HUES6 (cell line): ENCODE measurements at regions not wholly inside any gene's neighbourhood (a gene's known extent, or its start where the extent isn't known, plus 50 kb on each side); places are given as distances from the start of the nearest gene placed in this dataset.
"Not testable (repeated sequence)": the region's sequence is repeated elsewhere in the genome, so short reads cannot be mapped to it uniquely, and the experiment has no call there.

ENCODE experiments used
- H3K27ac ChIP-seq: 2 replicates; pipeline ENCODE4 v1.7.0; 2013; ENCODE audit warnings: low read depth, mild to moderate bottlenecking, low read length, inconsistent platforms
- H3K27me3 ChIP-seq: 2 replicates; pipeline ENCODE4 v1.6.1; 2013; ENCODE audit warnings: low read length; ENCODE audit not compliant: control insufficient read depth, insufficient read depth
- H3K36me3 ChIP-seq: 2 replicates; pipeline ENCODE4 v1.6.1; 2013; ENCODE audit warnings: low read length; ENCODE audit not compliant: control insufficient read depth, insufficient read depth
- H3K4me1 ChIP-seq: 2 replicates; pipeline ENCODE4 v1.6.1; 2013; ENCODE audit warnings: low read length; ENCODE audit not compliant: control insufficient read depth, insufficient read depth
- H3K4me3 ChIP-seq: 2 replicates; pipeline ENCODE4 v1.5.1; 2013; ENCODE audit warnings: low read depth, low read length
- H3K9ac ChIP-seq: one replicate; pipeline ENCODE4 v1.6.1; 2013; ENCODE audit warnings: mild to moderate bottlenecking, low read length
- H3K9me3 ChIP-seq: 2 replicates; pipeline ENCODE4 v1.6.1; 2013; ENCODE audit warnings: low read depth, low read length; ENCODE audit not compliant: control insufficient read depth, insufficient read depth

DNA sequence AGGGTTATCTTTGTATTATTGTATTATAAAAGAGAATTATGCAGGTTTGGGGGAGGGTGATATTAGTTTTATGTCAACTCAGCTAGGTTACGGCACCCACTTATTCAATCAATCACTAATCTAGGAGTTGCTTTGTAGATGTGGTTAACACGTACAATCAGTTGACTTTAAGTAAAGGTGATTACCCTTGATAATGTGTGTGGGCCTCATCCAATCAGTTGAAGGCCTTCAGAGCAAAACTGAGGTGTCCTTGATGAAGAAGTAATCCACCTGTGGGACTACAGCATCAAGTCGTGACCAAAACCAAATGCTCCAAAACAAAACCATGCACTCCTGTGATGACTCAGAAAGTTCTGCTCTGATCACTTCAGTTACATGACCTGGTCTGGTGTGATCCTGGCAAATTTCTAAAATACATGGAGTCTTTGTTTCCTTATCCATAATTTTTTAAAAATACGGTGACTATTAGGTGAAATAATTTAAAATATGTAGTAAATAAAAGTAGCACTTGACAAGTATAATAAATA, 114.1 kb downstream of the IYD start:
- H3K4me1 ChIP-seq, result peaks cover 10% of the 10 kb centered on the region
- no peak overlapping the region for H3K4me3 ChIP-seq
- H3K27ac ChIP-seq, result no peak overlapping the region
- H3K9ac ChIP-seq, result no peak overlapping the region
- no peaks in the 10 kb centered on the region for H3K27me3 ChIP-seq
- H3K36me3 ChIP-seq, result no peaks in the 10 kb centered on the region
- H3K9me3 ChIP-seq, result peaks cover 4% of the 10 kb centered on the region

DNA sequence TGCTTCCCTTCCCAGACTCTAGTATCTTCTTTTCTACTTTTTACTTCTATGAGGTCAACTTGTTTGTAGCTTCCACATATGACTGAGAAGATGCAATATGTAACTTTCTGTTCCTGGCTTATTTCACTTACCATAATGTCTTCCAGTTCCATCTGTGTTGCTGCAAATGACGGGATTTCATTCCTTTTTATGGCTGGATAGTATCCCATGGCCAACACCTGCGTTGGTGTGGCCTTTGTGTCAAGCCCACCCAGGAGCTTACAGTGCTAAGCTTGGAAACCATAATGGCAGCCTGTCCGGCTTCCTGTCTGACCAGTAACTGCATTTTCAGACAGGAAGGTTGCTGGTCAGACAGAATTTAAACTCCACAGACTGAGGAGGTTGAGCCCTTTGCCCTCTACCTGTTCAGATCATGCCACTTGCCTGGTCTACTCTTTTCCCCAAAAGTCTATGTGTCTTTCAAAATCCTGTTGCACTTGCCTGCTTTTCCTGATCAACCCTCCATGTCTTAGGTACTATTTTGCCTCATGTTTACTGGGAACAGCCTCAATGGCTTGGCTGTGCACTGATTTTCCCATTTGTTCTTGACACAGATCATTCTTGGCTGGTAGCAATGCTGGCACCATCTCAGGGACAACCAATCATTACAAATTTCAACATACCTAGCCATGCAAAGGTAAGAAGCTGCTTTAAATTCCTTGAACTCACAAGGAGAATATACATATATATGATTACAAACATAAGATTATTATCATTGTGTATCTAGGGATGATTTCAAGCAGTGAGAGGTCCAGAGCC, 114.3 kb upstream of the PLEKHG1 start:
- H3K36me3 ChIP-seq, result no peaks in the 10 kb centered on the region
- H3K27ac ChIP-seq, result no peak overlapping the region
- H3K9ac ChIP-seq, result no peak overlapping the region
- H3K4me1 ChIP-seq, result peaks cover 2% of the 10 kb centered on the region; the same call in 1 of the 2 replicates
- H3K4me3 ChIP-seq, result no peak overlapping the region
- peaks cover 4% of the 10 kb centered on the region for H3K9me3 ChIP-seq
- no peaks in the 10 kb centered on the region for H3K27me3 ChIP-seq

DNA sequence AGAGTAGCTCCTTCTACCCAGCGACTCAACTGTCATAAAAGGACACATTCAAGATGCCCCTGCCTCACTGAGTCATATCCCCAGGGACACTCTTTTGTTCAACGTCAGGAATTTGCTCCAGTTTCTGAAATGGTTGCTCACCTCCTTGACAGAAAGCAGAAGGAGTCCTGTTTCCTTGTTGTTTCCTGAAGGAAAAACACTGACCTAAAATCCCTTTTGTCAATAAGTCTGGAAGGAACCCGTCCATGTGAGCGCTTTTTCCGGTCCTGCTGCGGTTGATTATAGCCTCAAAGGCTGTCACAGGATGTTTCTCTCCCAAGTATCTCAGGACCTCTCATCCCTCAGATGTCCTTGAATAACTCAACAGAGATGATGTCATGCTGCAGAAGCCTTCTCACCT, 113.6 kb upstream of the PLEKHG1 start:
- Histone ChIP-seq H3K9me3 (peaks cover 4% of the 10 kb centered on the region), H3K4me3 (no peak overlapping the region), H3K36me3 (no peaks in the 10 kb centered on the region), H3K4me1 (peaks cover 5% of the 10 kb centered on the region; the same call in 1 of the 2 replicates), H3K27ac (no peak overlapping the region), H3K9ac (no peak overlapping the region), H3K27me3 (no peaks in the 10 kb centered on the region)

DNA sequence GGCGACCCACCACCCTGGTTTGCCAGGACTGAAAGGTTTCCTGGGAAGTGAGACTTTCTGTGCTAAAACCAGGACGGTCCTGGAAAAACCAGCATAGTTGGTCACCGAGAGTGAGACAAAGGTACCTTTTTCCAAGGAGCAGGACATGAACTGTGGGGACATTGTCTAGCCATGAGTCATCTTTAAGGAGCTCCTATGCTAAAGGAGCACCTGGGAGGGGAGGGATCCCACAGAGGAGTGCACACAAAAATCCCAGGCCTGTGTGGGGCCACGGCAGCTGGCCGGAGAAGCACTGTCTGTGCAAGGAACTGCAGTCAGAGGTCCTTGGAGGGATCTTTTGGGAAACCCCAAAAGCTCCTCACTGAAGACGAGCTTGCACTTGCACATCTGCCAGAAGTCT, 109.1 kb upstream of the PLEKHG1 start:
- Histone ChIP-seq H3K27ac (no peak overlapping the region), H3K27me3 (no peaks in the 10 kb centered on the region), H3K36me3 (no peaks in the 10 kb centered on the region), H3K9me3 (peaks cover 11% of the 10 kb centered on the region), H3K9ac (no peak overlapping the region), H3K4me1 (peaks cover 5% of the 10 kb centered on the region; the same call in 1 of the 2 replicates), H3K4me3 (no peak overlapping the region)

DNA sequence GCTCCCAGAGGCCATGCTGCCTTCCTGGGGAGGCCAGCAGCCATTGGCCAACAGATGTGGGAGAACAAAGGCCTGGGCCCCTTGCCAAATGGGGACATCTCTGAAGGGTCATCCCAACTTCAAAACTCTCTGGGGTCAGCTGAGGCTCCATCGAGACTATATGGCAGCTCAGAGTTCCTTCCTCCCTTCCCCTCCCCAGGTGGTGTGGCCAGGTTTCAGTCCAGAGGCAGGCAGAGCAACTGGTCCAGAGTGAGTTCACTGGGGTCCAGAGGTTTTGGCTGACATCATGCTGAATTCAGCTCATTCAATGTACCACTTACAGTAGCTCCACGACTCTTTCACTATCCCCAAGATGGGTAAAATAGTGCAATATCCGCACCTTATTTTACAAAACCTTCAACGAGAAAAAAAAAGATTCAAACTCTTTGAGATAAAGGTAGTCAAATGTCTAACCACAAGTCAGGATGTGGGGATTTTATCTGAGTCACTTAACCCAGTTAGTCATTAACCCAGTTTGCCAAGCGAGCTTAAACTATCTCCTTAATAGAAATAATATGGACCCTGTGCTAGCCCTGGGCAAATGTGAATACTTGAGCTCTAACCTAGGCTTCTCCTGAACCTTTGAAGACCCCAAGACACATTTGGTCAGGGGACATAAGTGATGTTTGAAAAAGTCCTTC, 108.4 kb upstream of the PLEKHG1 start:
- Histone ChIP-seq H3K4me3 (no peak overlapping the region), H3K9me3 (peaks cover 11% of the 10 kb centered on the region), H3K27me3 (no peaks in the 10 kb centered on the region), H3K36me3 (no peaks in the 10 kb centered on the region), H3K27ac (no peak overlapping the region), H3K4me1 (peaks cover 5% of the 10 kb centered on the region; the same call in 1 of the 2 replicates), H3K9ac (no peak overlapping the region)

DNA sequence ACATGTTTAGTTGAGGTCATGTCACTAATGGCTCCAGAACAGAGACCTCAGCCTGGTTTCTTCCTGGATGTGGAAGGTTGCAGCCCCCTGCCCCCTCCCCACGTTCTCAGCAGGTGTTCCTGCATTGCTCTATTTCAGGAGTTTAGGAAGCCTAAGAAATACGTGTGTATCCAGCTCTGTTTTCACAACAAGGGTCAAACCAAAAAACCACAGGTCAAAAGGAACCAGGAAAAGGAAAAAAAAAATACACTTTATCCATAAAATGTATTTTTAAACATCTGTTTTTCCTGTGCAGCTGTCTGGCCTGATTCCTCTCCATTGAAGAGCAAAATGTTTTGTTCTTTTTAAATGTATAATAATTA, 107.9 kb upstream of the PLEKHG1 start:
- Histone ChIP-seq H3K9ac (no peak overlapping the region), H3K27ac (no peak overlapping the region), H3K9me3 (peaks cover 11% of the 10 kb centered on the region), H3K4me3 (no peak overlapping the region), H3K36me3 (no peaks in the 10 kb centered on the region), H3K27me3 (no peaks in the 10 kb centered on the region), H3K4me1 (peaks cover 5% of the 10 kb centered on the region; the same call in 1 of the 2 replicates)

DNA sequence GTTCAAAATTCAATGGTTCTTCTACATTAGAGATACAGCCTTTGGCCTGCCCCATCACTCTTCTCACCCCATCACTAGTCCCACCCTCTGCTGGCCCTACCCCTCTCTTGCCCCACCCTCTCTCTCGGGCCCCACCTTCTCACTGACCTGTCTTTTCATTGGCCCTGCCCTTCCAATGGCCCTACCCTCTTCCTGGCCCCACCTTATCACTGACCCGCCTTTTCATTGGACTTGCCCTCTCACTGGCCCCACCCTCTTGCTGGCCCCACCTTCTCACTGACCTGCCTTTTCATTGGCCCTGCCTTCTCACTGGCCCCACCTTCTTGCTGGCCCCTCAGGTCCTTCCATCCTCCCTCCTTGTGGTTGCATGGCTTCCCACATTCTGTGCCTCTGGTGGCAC, 107.2 kb upstream of the PLEKHG1 start:
- Histone ChIP-seq H3K4me3 (no peak overlapping the region), H3K4me1 (peaks cover 5% of the 10 kb centered on the region; the same call in 1 of the 2 replicates), H3K9me3 (peaks cover 11% of the 10 kb centered on the region), H3K9ac (no peak overlapping the region), H3K27me3 (no peaks in the 10 kb centered on the region), H3K36me3 (no peaks in the 10 kb centered on the region), H3K27ac (no peak overlapping the region)

DNA sequence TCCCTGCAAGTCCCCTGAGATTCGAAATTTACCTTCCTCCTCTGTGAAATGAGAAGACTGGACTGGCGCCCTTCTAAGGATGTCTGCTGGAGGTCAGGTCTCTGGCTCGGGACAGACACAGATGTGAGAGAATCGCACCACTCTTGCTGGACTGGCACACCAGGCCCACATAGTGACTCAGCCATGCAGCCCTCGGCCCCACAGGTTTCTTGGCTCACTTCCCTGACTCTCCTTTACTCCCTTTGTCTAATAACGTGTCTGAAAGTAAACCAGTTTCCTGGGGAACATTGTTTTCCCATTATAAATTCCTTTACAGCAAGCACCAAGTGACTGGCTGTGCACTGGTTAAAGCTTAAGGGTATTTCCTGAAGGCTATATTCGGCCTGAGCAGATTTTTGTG, 106.7 kb upstream of the PLEKHG1 start:
- Histone ChIP-seq H3K4me1 (peaks cover 5% of the 10 kb centered on the region; the same call in 1 of the 2 replicates), H3K4me3 (no peak overlapping the region), H3K27me3 (no peaks in the 10 kb centered on the region), H3K27ac (no peak overlapping the region), H3K9ac (no peak overlapping the region), H3K9me3 (peaks cover 11% of the 10 kb centered on the region), H3K36me3 (no peaks in the 10 kb centered on the region)

DNA sequence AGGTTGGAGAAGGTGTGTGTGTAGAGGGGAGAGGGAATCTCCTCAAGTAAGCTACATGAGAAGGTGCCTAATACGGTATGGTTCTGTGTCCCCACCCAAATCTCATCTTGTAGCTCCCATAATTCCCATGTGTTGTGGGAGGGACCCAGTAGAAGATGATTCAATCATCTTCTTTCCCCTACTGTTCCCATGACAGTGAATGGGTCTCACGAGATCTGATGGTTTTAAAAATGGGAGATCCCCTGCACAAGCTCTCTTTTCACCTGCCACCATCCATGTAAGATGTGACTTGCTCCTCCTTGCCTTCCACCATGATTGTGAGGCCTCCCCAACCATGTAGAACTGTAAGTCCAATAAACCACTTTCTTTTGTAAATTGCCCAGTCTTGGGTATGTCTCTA, 106.1 kb upstream of the PLEKHG1 start:
- H3K9me3 ChIP-seq, result peaks cover 11% of the 10 kb centered on the region
- H3K9ac ChIP-seq, H3K27ac ChIP-seq: not testable (repeated sequence)

DNA sequence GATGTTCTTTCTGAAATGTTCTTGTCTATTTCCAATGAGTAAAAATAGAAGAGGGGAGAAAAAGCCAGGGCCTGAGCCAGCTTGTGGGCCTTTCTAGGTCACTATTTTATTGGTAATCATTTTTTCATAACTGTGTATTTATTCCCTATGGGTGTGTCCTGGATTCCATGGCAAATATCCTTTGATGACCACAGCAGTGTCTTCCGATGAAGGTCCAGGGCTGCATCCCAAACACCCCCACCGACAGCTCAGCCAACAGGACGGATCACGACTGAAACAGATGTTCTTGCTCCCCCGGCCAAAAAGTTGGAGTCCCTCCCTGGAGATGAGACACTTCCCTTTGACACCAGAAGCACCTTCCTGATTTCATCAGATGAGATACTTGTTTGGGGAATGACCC, 105.4 kb upstream of the PLEKHG1 start:
- H3K9me3 ChIP-seq, result peaks cover 11% of the 10 kb centered on the region
- H3K4me1 ChIP-seq, result peaks cover 5% of the 10 kb centered on the region; the same call in 1 of the 2 replicates
- no peaks in the 10 kb centered on the region for H3K27me3 ChIP-seq
- H3K4me3 ChIP-seq, result no peak overlapping the region
- no peak overlapping the region for H3K9ac ChIP-seq
- H3K27ac ChIP-seq, result no peak overlapping the region
- no peaks in the 10 kb centered on the region for H3K36me3 ChIP-seq

More for the DNA sequence above, 106.1 kb upstream of the PLEKHG1 start:
- H3K36me3 ChIP-seq, H3K4me3 ChIP-seq, H3K4me1 ChIP-seq, H3K27me3 ChIP-seq: not testable (repeated sequence)

DNA sequence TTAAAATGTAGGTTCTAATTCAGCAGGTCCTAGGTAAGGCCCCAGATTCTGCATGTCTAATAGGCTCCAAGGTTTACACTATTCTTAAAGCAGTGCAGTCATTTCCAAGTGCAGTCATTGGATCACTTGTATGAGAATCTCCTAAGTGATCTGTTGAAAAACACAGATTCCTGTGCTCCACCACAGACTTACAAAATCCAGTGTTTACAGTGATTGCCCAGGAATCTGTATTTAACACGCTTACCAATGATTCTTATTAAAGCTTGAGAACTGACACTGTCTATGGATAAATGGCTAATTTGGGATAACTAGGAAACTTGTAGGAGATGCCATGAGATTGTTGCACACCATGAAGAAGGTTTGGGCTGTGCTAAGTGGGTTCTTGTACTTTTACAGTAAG, 104.6 kb upstream of the PLEKHG1 start:
- Histone ChIP-seq H3K9ac (no peak overlapping the region), H3K27me3 (no peaks in the 10 kb centered on the region), H3K4me3 (no peak overlapping the region), H3K4me1 (peaks cover 5% of the 10 kb centered on the region; the same call in 1 of the 2 replicates), H3K27ac (no peak overlapping the region), H3K36me3 (no peaks in the 10 kb centered on the region), H3K9me3 (peaks cover 11% of the 10 kb centered on the region)
